Keratinocyte (primary cell): ENCODE measurements at regions not wholly inside any gene's neighbourhood (a gene's known extent, or its start where the extent isn't known, plus 50 kb on each side); places are given as distances from the start of the nearest gene placed in this dataset.

Experiments used
- DNase-seq: peaks from one replicate; pipeline ENCODE4 v3.0.0-alpha.2; 2011; ENCODE audit warnings: low read depth, missing footprints, low spot score
- FAIRE-seq: peaks from 2 replicates; lab custom pipeline; 2011; peaks lifted over from hg19 to GRCh38; lab: Jason Lieb, UNC
- H2AFZ ChIP-seq: 2 replicates; pipeline ENCODE4 v1.6.0; 2012; ENCODE audit warnings: low read length, control low read depth, inconsistent platforms; ENCODE audit not compliant: control insufficient read depth
- H3K27ac ChIP-seq: 2 replicates; pipeline ENCODE4 v1.5.1; 2011; ENCODE audit warnings: low read length; ENCODE audit not compliant: control insufficient read depth, insufficient read depth
- H3K27me3 ChIP-seq: 3 replicates; pipeline ENCODE4 v1.6.0; 2011; ENCODE audit warnings: low read length; ENCODE audit not compliant: control insufficient read depth, insufficient read depth; ENCODE audit errors: extremely low read depth
- H3K36me3 ChIP-seq, 2 experiments: 2 replicates in 1 of 2; 3 replicates in 1 of 2; pipeline ENCODE4 v1.5.1; 2011; ENCODE audit warnings: low read length in 2 of 2, mild to moderate bottlenecking in 1 of 2; ENCODE audit not compliant: control insufficient read depth in 2 of 2, insufficient read depth in 2 of 2; ENCODE audit errors: extremely low read depth in 1 of 2
- H3K4me1 ChIP-seq: 3 replicates; pipeline ENCODE4 v1.5.1; 2011; ENCODE audit warnings: low read length; ENCODE audit not compliant: control insufficient read depth, insufficient read depth; ENCODE audit errors: extremely low read depth
- H3K4me2 ChIP-seq: 3 replicates; pipeline ENCODE4 v1.6.0; 2011; ENCODE audit warnings: low read depth, low read length; ENCODE audit not compliant: control insufficient read depth, insufficient read depth; ENCODE audit errors: extremely low read depth
- H3K4me3 ChIP-seq, 3 experiments: fragments of 200-600 bp in 1 of 3; sonication (generic) in 1 of 3; 2 replicates in 2 of 3; 3 replicates in 1 of 3; pipeline ENCODE4 v1.5.1; 2011 to 2016; ENCODE audit warnings: low read length in 3 of 3, mild to moderate bottlenecking in 3 of 3, control low read depth in 2 of 3, inconsistent platforms in 1 of 3, low read depth in 1 of 3, mixed read lengths in 1 of 3, mixed run types in 1 of 3, moderate library complexity in 1 of 3; ENCODE audit not compliant: control insufficient read depth in 2 of 3, insufficient read depth in 2 of 3; ENCODE audit errors: extremely low read depth in 1 of 3
- H3K79me2 ChIP-seq: 2 replicates; pipeline ENCODE4 v1.6.0; 2012; ENCODE audit warnings: low read length; ENCODE audit not compliant: control insufficient read depth, insufficient read depth
- H3K9ac ChIP-seq: 3 replicates; pipeline ENCODE4 v1.6.0; 2011; ENCODE audit warnings: low read length; ENCODE audit not compliant: control insufficient read depth, insufficient read depth; ENCODE audit errors: extremely low read depth
- H3K9me1 ChIP-seq: 3 replicates; pipeline ENCODE4 v1.6.0; 2011; ENCODE audit warnings: low read length; ENCODE audit not compliant: control insufficient read depth, insufficient read depth; ENCODE audit errors: extremely low read depth
- H3K9me3 ChIP-seq: 2 replicates; pipeline ENCODE4 v1.5.1; 2012; ENCODE audit warnings: low read depth, low read length; ENCODE audit not compliant: control insufficient read depth
- H4K20me1 ChIP-seq: 3 replicates; pipeline ENCODE4 v1.6.0; 2011; ENCODE audit warnings: low read length; ENCODE audit not compliant: control insufficient read depth, insufficient read depth; ENCODE audit errors: extremely low read depth
- CTCF ChIP-seq, 3 experiments: IDR thresholded peaks in 1 of 3; conservative IDR thresholded peaks in 1 of 3; optimal IDR thresholded peaks in 1 of 3; 2 replicates in 2 of 3; 3 replicates in 1 of 3; pipeline versions ENCODE3 to v1.5.1; 2011; ENCODE audit warnings: low read length in 3 of 3, mild to moderate bottlenecking in 3 of 3, moderate library complexity in 2 of 3, control low read depth in 1 of 3, inconsistent platforms in 1 of 3; ENCODE audit not compliant: insufficient read depth in 2 of 3; ENCODE audit errors: extremely low read depth in 1 of 3
- EZH2 ChIP-seq: IDR thresholded peaks from one replicate; pipeline ENCODE4 v1.6.1; 2012; ENCODE audit warnings: inconsistent platforms, mild to moderate bottlenecking, low read length, moderate library complexity
- dilution Hi-C: fragments of 300-500 bp; cut with MboI; formaldehyde crosslinking; loops from one replicate; pipeline ENCODE4 v1.7.0; 2020; ENCODE audit warnings: low sequenced_read_pairs; ENCODE audit not compliant: extremely low pct_ligation_motif_present

GRCh38 chr6:125421836-125422235 is 120.1 kb upstream of the HDDC2 start:
- H3K4me3 ChIP-seq = no peak overlapping the region
- no peaks in the 10 kb centered on the region for H3K79me2 ChIP-seq
- FAIRE-seq (no peak), DNase-seq (no peak)
- H2AFZ ChIP-seq = no peak overlapping the region
- H3K9me3 ChIP-seq = no peaks in the 10 kb centered on the region
- H3K27ac ChIP-seq = no peak overlapping the region
- no peak overlapping the region for H3K4me2 ChIP-seq
- TF ChIP-seq EZH2 = no peak
- TF ChIP-seq CTCF (optimal IDR thresholded peaks at IDR 0.05 in 1 of 3, IDR thresholded peaks at IDR 0.05 in 1 of 3, conservative IDR thresholded peaks at IDR 0.05 in 1 of 3; ENCODE audit: extremely low read depth in 1 of 3, insufficient read depth in 2 of 3, low read length in 3 of 3) = no peak
- no peak overlapping the region for H3K9ac ChIP-seq
- H3K4me1 ChIP-seq = no peaks in the 10 kb centered on the region
- dilution Hi-C loops = no loop called here
- H3K36me3 ChIP-seq = no peaks in the 10 kb centered on the region
- no peaks in the 10 kb centered on the region for H3K27me3 ChIP-seq
- no peaks in the 10 kb centered on the region for H4K20me1 ChIP-seq
- H3K9me1 ChIP-seq = no peaks in the 10 kb centered on the region

- no peaks in the 10 kb centered on the region for H3K36me3 ChIP-seq
- dilution Hi-C loops = no loop called here
- TF ChIP-seq CTCF (optimal IDR thresholded peaks at IDR 0.05 in 1 of 3, IDR thresholded peaks at IDR 0.05 in 1 of 3, conservative IDR thresholded peaks at IDR 0.05 in 1 of 3; ENCODE audit: extremely low read depth in 1 of 3, insufficient read depth in 2 of 3, low read length in 3 of 3) (no peak), EZH2 (no peak)
- no peak overlapping the region for H2AFZ ChIP-seq
- no peaks in the 10 kb centered on the region for H3K27me3 ChIP-seq
- H3K79me2 ChIP-seq = no peaks in the 10 kb centered on the region
- H3K4me2 ChIP-seq = no peak overlapping the region
- H3K4me1 ChIP-seq = no peaks in the 10 kb centered on the region
- H3K9me3 ChIP-seq = no peaks in the 10 kb centered on the region
- H3K27ac ChIP-seq = no peak overlapping the region
- no peaks in the 10 kb centered on the region for H4K20me1 ChIP-seq
- H3K9ac ChIP-seq = no peak overlapping the region
- FAIRE-seq (no peak), DNase-seq (no peak)
- no peak overlapping the region for H3K4me3 ChIP-seq
- H3K9me1 ChIP-seq = no peaks in the 10 kb centered on the region
Measured at GRCh38 chr6:125423047-125423446, 121.3 kb upstream of the HDDC2 start.
